Upper lobe of right lung (tissue), 1 donor: ENCODE measurements at regions not wholly inside any gene's neighbourhood (a gene's known extent, or its start where the extent isn't known, plus 50 kb on each side); places are given as distances from the start of the nearest gene placed in this dataset.

Experiments
- ATAC-seq: fragments of 200-7000 bp; cut with Tn5 transposase; one replicate; pipeline ENCODE4 v1.9.1; 2020; ENCODE audit warnings: mild to moderate bottlenecking, moderate library complexity
- DNase-seq: peaks from one replicate; pipeline ENCODE4 v3.0.0-alpha.2; 2020
- H3K27ac ChIP-seq: fragments of 200-600 bp; one replicate; pipeline ENCODE4 v1.8.0; 2022
- H3K27me3 ChIP-seq: fragments of 200-600 bp; one replicate; pipeline ENCODE4 v1.8.0; 2022; ENCODE audit warnings: mild to moderate bottlenecking
- H3K36me3 ChIP-seq: fragments of 200-600 bp; one replicate; pipeline ENCODE4 v1.8.0; 2022
- H3K4me1 ChIP-seq: fragments of 200-600 bp; one replicate; pipeline ENCODE4 v1.8.0; 2022
- H3K4me3 ChIP-seq: fragments of 200-600 bp; one replicate; pipeline ENCODE4 v1.8.0; 2022; ENCODE audit warnings: mild to moderate bottlenecking
- H3K9me3 ChIP-seq: fragments of 200-600 bp; one replicate; pipeline ENCODE4 v1.8.0; 2022
- intact Hi-C: fragments of 100-400 bp; cut with DNase I; formaldehyde crosslinking; loops from one replicate; pipeline ENCODE4 v1.11.0; 2022
- TF ChIP-seq, protein P1 (sequence below): fragments of 200-600 bp; IDR thresholded peaks from one replicate; pipeline ENCODE4 v1.8.0; 2022; ENCODE audit warnings: antibody characterized with exemption
- donor health status: DM: no; HTN: yes; CAD: no; lungs with severe emphysema.

DNA sequence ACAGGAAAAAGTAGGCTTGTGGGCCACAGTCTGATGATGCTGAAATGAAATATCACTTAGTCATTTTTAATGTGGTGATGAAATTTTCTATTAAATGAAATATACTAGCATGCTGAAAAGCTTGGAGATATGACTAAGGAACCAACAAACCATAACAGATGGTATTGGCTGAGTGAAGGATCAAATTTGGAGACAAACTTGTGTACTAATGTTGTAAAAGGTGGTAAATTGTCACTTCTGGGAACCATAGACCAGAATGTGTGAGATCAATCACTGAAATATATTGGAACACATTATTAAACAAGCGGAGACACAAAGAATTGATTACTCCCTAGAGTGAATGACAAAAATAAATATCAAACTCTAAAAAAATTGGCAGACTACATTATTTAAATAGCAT, 232.4 kb downstream of the DOK5 start:
- intact Hi-C loops, result no loop called here
- H3K4me3 ChIP-seq, result no peak overlapping the region
- H3K27ac ChIP-seq, result no peak overlapping the region
- TF ChIP-seq, protein P1, sequence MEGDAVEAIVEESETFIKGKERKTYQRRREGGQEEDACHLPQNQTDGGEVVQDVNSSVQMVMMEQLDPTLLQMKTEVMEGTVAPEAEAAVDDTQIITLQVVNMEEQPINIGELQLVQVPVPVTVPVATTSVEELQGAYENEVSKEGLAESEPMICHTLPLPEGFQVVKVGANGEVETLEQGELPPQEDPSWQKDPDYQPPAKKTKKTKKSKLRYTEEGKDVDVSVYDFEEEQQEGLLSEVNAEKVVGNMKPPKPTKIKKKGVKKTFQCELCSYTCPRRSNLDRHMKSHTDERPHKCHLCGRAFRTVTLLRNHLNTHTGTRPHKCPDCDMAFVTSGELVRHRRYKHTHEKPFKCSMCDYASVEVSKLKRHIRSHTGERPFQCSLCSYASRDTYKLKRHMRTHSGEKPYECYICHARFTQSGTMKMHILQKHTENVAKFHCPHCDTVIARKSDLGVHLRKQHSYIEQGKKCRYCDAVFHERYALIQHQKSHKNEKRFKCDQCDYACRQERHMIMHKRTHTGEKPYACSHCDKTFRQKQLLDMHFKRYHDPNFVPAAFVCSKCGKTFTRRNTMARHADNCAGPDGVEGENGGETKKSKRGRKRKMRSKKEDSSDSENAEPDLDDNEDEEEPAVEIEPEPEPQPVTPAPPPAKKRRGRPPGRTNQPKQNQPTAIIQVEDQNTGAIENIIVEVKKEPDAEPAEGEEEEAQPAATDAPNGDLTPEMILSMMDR, result no peak
- no peaks in the 10 kb centered on the region for H3K27me3 ChIP-seq
- DNase-seq (no peak), ATAC-seq (no peak)
- no peaks in the 10 kb centered on the region for H3K36me3 ChIP-seq
- H3K9me3 ChIP-seq, result no peaks in the 10 kb centered on the region
- no peaks in the 10 kb centered on the region for H3K4me1 ChIP-seq

DNA sequence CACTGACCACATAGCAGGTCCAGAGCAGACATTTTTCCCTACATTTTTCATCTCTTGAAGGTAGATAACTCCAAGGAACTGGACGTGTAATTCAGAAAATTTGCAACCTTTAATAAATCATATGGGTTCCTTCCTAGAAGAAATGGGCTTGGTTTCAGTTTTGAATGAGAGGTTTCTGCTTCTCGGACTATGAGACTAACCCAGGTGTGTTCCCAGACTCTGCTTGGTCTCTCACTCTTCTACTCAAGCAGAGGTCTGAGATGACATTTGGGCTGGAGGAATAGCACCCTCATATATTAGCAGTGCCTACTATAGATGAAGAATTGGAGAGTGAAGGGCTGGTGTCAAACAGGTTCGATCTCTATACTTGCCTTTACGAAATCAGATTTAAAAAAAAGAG, 231.2 kb downstream of the DOK5 start:
- H3K9me3 ChIP-seq, result no peaks in the 10 kb centered on the region
- H3K27ac ChIP-seq, result no peak overlapping the region
- H3K36me3 ChIP-seq, result no peaks in the 10 kb centered on the region
- no peaks in the 10 kb centered on the region for H3K4me1 ChIP-seq
- TF ChIP-seq, protein P1, result no peak
- H3K27me3 ChIP-seq, result no peaks in the 10 kb centered on the region
- ATAC-seq (no peak), DNase-seq (no peak)
- intact Hi-C loops, result no loop called here
- no peak overlapping the region for H3K4me3 ChIP-seq

- no peak overlapping the region for H3K4me3 ChIP-seq
- DNase-seq, result no peak
- no peaks in the 10 kb centered on the region for H3K4me1 ChIP-seq
- no peaks in the 10 kb centered on the region for H3K27me3 ChIP-seq
- ATAC-seq, result no peak
- no peaks in the 10 kb centered on the region for H3K36me3 ChIP-seq
- no peaks in the 10 kb centered on the region for H3K9me3 ChIP-seq
- intact Hi-C loops, result no loop called here
- TF ChIP-seq, protein P1, result no peak
- H3K27ac ChIP-seq, result no peak overlapping the region
Measured at GRCh38 chr20:54704032-54704635, 228.7 kb downstream of the DOK5 start.
